ENCODE measurements at regions not wholly inside any gene's neighbourhood (a gene's known extent, or its start where the extent isn't known, plus 50 kb on each side); places are given as distances from the start of the nearest gene placed in this dataset.

- DNase-seq (ENCODE audit: low spot score) (no peak), ATAC-seq (no peak)
- Histone ChIP-seq H3K4me2 (no peak overlapping the region), H4K20me1 (replicated peaks; ENCODE audit: insufficient read depth) (no peaks in the 10 kb centered on the region), H3K27ac (ENCODE audit: low read depth) (no peak overlapping the region), H3K9me2 (ENCODE audit: insufficient read depth) (no peaks in the 10 kb centered on the region), H3K4me3 (no peak overlapping the region), H3K4me1 (ENCODE audit: insufficient read depth) (no peaks in the 10 kb centered on the region), H2AFZ (0 out of 2 replicates have a peak overlapping the region, but pooled peaks have one; percentile 10), H3K27me3 (ENCODE audit: insufficient read depth) (no peaks in the 10 kb centered on the region), H3K79me2 (replicated peaks; ENCODE audit: insufficient read depth) (no peaks in the 10 kb centered on the region), H3K36me3 (ENCODE audit: insufficient read depth) (no peaks in the 10 kb centered on the region; the same call in 1 of the 2 replicates), H3F3A (replicated peaks; ENCODE audit: low read depth) (no peaks in the 10 kb centered on the region)
- no peaks in the 10 kb centered on the region for H3K27me3 Mint-ChIP-seq (ENCODE audit: insufficient read depth, low read depth, poor library complexity)
- no peak for TF ChIP-seq STAT1 (IDR thresholded peaks at IDR 0.05; ENCODE audit: unreplicated experiment)
- no peak for TF ChIP-seq NANOG (IDR thresholded peaks at IDR 0.05; ENCODE audit: borderline replicate concordance)
- TF ChIP-seq JUNB (IDR thresholded peaks at IDR 0.05; ENCODE audit: unreplicated experiment), result no peak
- no peak overlapping the region for H3K4me3 Mint-ChIP-seq
- 0 out of 3 replicates have a peak, but pooled peaks cover under 1% of the 10 kb centered on the region for H3K36me3 Mint-ChIP-seq (ENCODE audit: low read depth)
- no peak overlapping the region for H3K27ac Mint-ChIP-seq
- peaks cover under 1% of the 10 kb centered on the region; the same call in 2 of the 3 replicates for H3K9me3 Mint-ChIP-seq
- peaks cover 8% of the 10 kb centered on the region for H3K4me1 Mint-ChIP-seq
These were observed 195.2 kb upstream of the RAB4A start for GRCh38 chr1:229075716-229076115.

DNA sequence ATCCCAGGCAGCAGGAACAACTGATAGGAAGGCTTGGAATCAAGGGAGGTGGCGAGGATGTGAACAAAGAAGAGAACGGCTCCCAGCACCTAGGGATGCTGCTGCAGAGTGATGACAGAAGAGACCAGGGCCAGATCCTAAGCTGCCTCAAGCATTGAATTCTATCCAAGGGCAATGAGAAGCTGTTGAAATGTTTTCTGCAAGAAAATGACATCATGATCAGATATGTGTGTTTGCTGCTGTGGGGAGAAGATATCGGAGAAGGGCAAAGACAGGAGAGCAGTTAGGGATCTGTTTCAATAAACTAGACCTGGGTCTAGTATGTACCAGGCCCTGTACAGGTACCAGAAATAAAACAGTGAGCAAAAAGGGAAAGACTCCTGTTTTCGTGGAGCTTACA lies 194.7 kb upstream of the RAB4A start:
- H4K20me1 ChIP-seq (replicated peaks; ENCODE audit: insufficient read depth), result no peaks in the 10 kb centered on the region
- no peak overlapping the region for H3K4me2 ChIP-seq
- no peaks in the 10 kb centered on the region for H3F3A ChIP-seq (replicated peaks; ENCODE audit: low read depth)
- Mint-ChIP-seq H3K4me3 (no peak overlapping the region), H3K36me3 (ENCODE audit: low read depth) (0 out of 3 replicates have a peak, but pooled peaks cover 6% of the 10 kb centered on the region), H3K9me3 (peaks cover 6% of the 10 kb centered on the region; the same call in 2 of the 3 replicates), H3K27ac (no peak overlapping the region), H3K4me1 (peaks cover 8% of the 10 kb centered on the region), H3K27me3 (ENCODE audit: insufficient read depth, low read depth, poor library complexity) (no peaks in the 10 kb centered on the region)
- H3K4me1 ChIP-seq (ENCODE audit: insufficient read depth), result no peaks in the 10 kb centered on the region
- TF ChIP-seq, protein P1, sequence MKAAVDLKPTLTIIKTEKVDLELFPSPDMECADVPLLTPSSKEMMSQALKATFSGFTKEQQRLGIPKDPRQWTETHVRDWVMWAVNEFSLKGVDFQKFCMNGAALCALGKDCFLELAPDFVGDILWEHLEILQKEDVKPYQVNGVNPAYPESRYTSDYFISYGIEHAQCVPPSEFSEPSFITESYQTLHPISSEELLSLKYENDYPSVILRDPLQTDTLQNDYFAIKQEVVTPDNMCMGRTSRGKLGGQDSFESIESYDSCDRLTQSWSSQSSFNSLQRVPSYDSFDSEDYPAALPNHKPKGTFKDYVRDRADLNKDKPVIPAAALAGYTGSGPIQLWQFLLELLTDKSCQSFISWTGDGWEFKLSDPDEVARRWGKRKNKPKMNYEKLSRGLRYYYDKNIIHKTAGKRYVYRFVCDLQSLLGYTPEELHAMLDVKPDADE (IDR thresholded peaks at IDR 0.05), result no peak
- no peak for TF ChIP-seq EZH2phosphoT487 (IDR thresholded peaks at IDR 0.05; ENCODE audit: unreplicated experiment)
- TF ChIP-seq NANOG (IDR thresholded peaks at IDR 0.05; ENCODE audit: borderline replicate concordance), result no peak
- no peak for TF ChIP-seq JUNB (IDR thresholded peaks at IDR 0.05; ENCODE audit: unreplicated experiment)
- no peak for TF ChIP-seq POLR2AphosphoS5 (IDR thresholded peaks at IDR 0.05; ENCODE audit: low read depth)
- no peak for TF ChIP-seq STAT1 (IDR thresholded peaks at IDR 0.05; ENCODE audit: unreplicated experiment)
- no peak for TF ChIP-seq EZH2 (IDR thresholded peaks at IDR 0.05; ENCODE audit: low read depth, unreplicated experiment)
- H3K36me3 ChIP-seq (ENCODE audit: insufficient read depth), result no peaks in the 10 kb centered on the region; the same call in 1 of the 2 replicates
- DNase-seq (ENCODE audit: low spot score) (no peak), ATAC-seq (no peak)
- H3K9me2 ChIP-seq (ENCODE audit: insufficient read depth), result no peaks in the 10 kb centered on the region; the same call in 1 of the 2 replicates
- H3K4me3 ChIP-seq, result no peak overlapping the region
- H2AFZ ChIP-seq, result no peak overlapping the region
- H3K79me2 ChIP-seq (replicated peaks; ENCODE audit: insufficient read depth), result no peaks in the 10 kb centered on the region
- H3K27me3 ChIP-seq (ENCODE audit: insufficient read depth), result no peaks in the 10 kb centered on the region
- H3K27ac ChIP-seq (ENCODE audit: low read depth), result no peak overlapping the region

- peaks cover 33% of the 10 kb centered on the region; the same call in 2 of the 3 replicates for H3K36me3 Mint-ChIP-seq (ENCODE audit: low read depth)
- TF ChIP-seq CREB1 (CRISPR knock-in tag; IDR thresholded peaks at IDR 0.05; ENCODE audit: low read depth) (no peak), CTCF (conservative IDR thresholded peaks at IDR 0.05; ENCODE audit: low read depth in 2 of 2) (no peak), EZH2 (IDR thresholded peaks at IDR 0.05; ENCODE audit: low read depth, unreplicated experiment) (no peak), POLR2AphosphoS5 (IDR thresholded peaks at IDR 0.05; ENCODE audit: low read depth) (no peak), NANOG (IDR thresholded peaks at IDR 0.05; ENCODE audit: borderline replicate concordance) (no peak)
- TF ChIP-seq, protein P2, sequence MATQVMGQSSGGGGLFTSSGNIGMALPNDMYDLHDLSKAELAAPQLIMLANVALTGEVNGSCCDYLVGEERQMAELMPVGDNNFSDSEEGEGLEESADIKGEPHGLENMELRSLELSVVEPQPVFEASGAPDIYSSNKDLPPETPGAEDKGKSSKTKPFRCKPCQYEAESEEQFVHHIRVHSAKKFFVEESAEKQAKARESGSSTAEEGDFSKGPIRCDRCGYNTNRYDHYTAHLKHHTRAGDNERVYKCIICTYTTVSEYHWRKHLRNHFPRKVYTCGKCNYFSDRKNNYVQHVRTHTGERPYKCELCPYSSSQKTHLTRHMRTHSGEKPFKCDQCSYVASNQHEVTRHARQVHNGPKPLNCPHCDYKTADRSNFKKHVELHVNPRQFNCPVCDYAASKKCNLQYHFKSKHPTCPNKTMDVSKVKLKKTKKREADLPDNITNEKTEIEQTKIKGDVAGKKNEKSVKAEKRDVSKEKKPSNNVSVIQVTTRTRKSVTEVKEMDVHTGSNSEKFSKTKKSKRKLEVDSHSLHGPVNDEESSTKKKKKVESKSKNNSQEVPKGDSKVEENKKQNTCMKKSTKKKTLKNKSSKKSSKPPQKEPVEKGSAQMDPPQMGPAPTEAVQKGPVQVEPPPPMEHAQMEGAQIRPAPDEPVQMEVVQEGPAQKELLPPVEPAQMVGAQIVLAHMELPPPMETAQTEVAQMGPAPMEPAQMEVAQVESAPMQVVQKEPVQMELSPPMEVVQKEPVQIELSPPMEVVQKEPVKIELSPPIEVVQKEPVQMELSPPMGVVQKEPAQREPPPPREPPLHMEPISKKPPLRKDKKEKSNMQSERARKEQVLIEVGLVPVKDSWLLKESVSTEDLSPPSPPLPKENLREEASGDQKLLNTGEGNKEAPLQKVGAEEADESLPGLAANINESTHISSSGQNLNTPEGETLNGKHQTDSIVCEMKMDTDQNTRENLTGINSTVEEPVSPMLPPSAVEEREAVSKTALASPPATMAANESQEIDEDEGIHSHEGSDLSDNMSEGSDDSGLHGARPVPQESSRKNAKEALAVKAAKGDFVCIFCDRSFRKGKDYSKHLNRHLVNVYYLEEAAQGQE (IDR thresholded peaks at IDR 0.05; ENCODE audit: unreplicated experiment), result no peak
These were observed 191.8 kb upstream of the RAB4A start for GRCh38 chr1:229079016-229079595.

More at GRCh38 chr1:229079016-229079595, 191.8 kb upstream of the RAB4A start:
- ATAC-seq (no peak), DNase-seq (ENCODE audit: low spot score) (no peak)
- H3K4me1 Mint-ChIP-seq, result peaks cover 8% of the 10 kb centered on the region; the same call in 2 of the 3 replicates
- no peaks in the 10 kb centered on the region for H3K27me3 ChIP-seq (ENCODE audit: insufficient read depth)
- no peak overlapping the region for H3K4me3 ChIP-seq
- H4K20me1 ChIP-seq (replicated peaks; ENCODE audit: insufficient read depth), result no peaks in the 10 kb centered on the region
- H3K9me2 ChIP-seq (ENCODE audit: insufficient read depth), result no peaks in the 10 kb centered on the region; the same call in 1 of the 2 replicates
- no peak overlapping the region for H3K27ac ChIP-seq (ENCODE audit: low read depth)
- peaks cover 33% of the 10 kb centered on the region for H3K9me3 Mint-ChIP-seq
- H3K4me2 ChIP-seq, result no peak overlapping the region
- no peaks in the 10 kb centered on the region for H3K4me1 ChIP-seq (ENCODE audit: insufficient read depth)
- H3K4me3 Mint-ChIP-seq, result no peak overlapping the region
- H3K27ac Mint-ChIP-seq, result no peak overlapping the region
- H3K79me2 ChIP-seq (replicated peaks; ENCODE audit: insufficient read depth), result no peaks in the 10 kb centered on the region
- no peaks in the 10 kb centered on the region; the same call in 1 of the 2 replicates for H3K36me3 ChIP-seq (ENCODE audit: insufficient read depth)
- H2AFZ ChIP-seq, result no peak overlapping the region
- H3F3A ChIP-seq (replicated peaks; ENCODE audit: low read depth), result no peaks in the 10 kb centered on the region
- H3K27me3 Mint-ChIP-seq (ENCODE audit: insufficient read depth, low read depth, poor library complexity), result peaks cover 6% of the 10 kb centered on the region

Data from GM23338 (cell line).